ENCODE measurements at regions not wholly inside any gene's neighbourhood (a gene's known extent, or its start where the extent isn't known, plus 50 kb on each side); places are given as distances from the start of the nearest gene placed in this dataset.
"Not testable (repeated sequence)": the region's sequence is repeated elsewhere in the genome, so short reads cannot be mapped to it uniquely, and the experiment has no call there.

DNA sequence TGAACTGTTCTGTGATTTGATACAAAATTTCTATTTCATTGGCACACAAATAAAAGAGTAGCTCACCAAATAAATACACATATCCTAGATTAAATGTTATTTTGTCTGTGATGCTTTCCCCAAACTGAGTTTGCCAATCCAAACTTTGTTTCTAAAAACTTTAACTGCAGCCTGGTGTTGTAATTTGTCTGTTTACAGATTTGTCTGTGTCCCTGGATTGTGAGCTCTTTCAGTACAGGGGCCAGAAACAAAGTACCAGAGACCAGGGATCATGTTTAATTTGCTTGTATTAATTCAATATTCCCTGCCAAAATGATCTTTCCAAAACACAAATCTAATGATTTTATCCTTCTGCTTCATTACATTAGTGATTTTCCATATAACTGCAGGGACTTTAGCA is 1044.6 kb upstream of the GJE1 start:
- no peak for TF ChIP-seq CTCF (IDR thresholded peaks at IDR 0.05; ENCODE audit: insufficient read depth, low read depth, low read length, missing control alignments)
- H3K4me3 ChIP-seq (ENCODE audit: low read length) = no peak overlapping the region
- DNase-seq (ENCODE audit: low read depth) = no peak

GRCh38 chr6:141077355-141078333 is 1055.1 kb upstream of the GJE1 start:
- peak; percentile 10 for DNase-seq (ENCODE audit: low read depth)
- H3K4me3 ChIP-seq (ENCODE audit: low read length) = no peak overlapping the region
- TF ChIP-seq CTCF (IDR thresholded peaks at IDR 0.05; ENCODE audit: insufficient read depth, low read depth, low read length, missing control alignments) = peak; percentile 17

DNA sequence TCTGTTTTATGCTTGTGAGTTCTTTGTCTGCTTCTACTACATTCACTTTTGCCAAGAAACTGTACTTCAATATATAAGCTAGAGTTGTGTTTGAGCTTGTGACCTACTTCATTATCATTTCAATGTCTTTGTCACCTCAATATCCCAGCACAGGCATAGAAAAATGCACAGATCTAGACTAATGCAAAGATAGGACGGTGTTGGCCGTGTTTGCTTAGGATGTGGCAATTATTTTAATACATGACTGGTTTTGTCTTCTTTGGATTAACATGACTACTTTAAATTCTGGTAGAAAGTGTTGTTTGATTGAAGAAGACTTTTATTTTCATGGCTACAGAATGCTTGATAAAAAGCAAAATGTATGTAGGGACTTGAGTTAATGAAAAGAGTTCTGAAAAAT is 1075.0 kb upstream of the GJE1 start:
- H3K4me3 ChIP-seq (ENCODE audit: low read length) = no peak overlapping the region
- TF ChIP-seq CTCF (IDR thresholded peaks at IDR 0.05; ENCODE audit: insufficient read depth, low read depth, low read length, missing control alignments) = no peak
- no peak for DNase-seq (ENCODE audit: low read depth)

GRCh38 chr6:141056945-141057625 is 1075.6 kb upstream of the GJE1 start:
- no peak overlapping the region for H3K4me3 ChIP-seq (ENCODE audit: low read length)
- DNase-seq (ENCODE audit: low read depth) = no peak
- no peak for TF ChIP-seq CTCF (IDR thresholded peaks at IDR 0.05; ENCODE audit: insufficient read depth, low read depth, low read length, missing control alignments)

DNA sequence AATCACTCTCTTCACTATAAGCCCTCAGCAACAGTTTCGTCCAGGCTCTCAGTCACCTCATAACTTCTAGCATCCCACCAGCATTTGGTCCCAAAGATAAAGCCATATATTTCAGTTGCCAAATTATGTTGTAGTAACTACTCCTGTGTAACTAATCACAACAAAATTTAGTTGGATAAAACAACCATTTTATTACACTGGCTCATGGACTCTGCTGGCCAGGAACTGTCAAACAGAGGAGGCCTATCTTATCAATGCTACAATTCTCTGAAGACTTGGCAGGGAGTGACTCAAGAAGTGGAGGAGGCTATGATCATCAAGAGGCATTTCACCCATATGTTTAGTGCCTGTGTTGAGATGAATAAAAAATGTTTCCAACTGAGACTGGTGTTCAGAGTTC is 1082.3 kb upstream of the GJE1 start:
- no peak for DNase-seq (ENCODE audit: low read depth)
- TF ChIP-seq CTCF (IDR thresholded peaks at IDR 0.05; ENCODE audit: insufficient read depth, low read depth, low read length, missing control alignments) = no peak
- H3K4me3 ChIP-seq (ENCODE audit: low read length) = no peak overlapping the region

- TF ChIP-seq CTCF (IDR thresholded peaks at IDR 0.05; ENCODE audit: insufficient read depth, low read depth, low read length, missing control alignments) = no peak
- DNase-seq (ENCODE audit: low read depth) = no peak
- H3K4me3 ChIP-seq (ENCODE audit: low read length) = no peak overlapping the region
Observed at GRCh38 chr6:141048451-141048850, 1084.3 kb upstream of the GJE1 start.

GRCh38 chr6:141046496-141046895 is 1086.2 kb upstream of the GJE1 start:
- H3K4me3 ChIP-seq (ENCODE audit: low read length) = not testable (repeated sequence)
- DNase-seq (ENCODE audit: low read depth) = peak; percentile 43

Data from epithelial cell of esophagus (primary cell).